ENCODE measurements at regions not wholly inside any gene's neighbourhood (a gene's known extent, or its start where the extent isn't known, plus 50 kb on each side); places are given as distances from the start of the nearest gene placed in this dataset.

- no peak for DNase-seq
These were observed 174.8 kb upstream of the PRPS1L1 start for GRCh38 chr7:18202315-18203045.

GRCh38 chr7:18206331-18206730 is 178.7 kb upstream of the PRPS1L1 start:
- peak; percentile 4 for DNase-seq

GRCh38 chr7:18208921-18209320 is 181.3 kb upstream of the PRPS1L1 start:
- no peak for DNase-seq

GRCh38 chr7:18210377-18210776 is 182.7 kb upstream of the PRPS1L1 start:
- DNase-seq = no peak

GRCh38 chr7:18210788-18211187 is 183.1 kb upstream of the PRPS1L1 start:
- no peak for DNase-seq

GRCh38 chr7:18212308-18212707 is 184.7 kb upstream of the PRPS1L1 start:
- DNase-seq = no peak

GRCh38 chr7:18212758-18213157 is 185.1 kb upstream of the PRPS1L1 start:
- no peak for DNase-seq

GRCh38 chr7:18213652-18214051 is 186.0 kb upstream of the PRPS1L1 start:
- DNase-seq = no peak

GRCh38 chr7:18216270-18216669 is 188.6 kb upstream of the PRPS1L1 start:
- no peak for DNase-seq

- no peak for DNase-seq
These were observed 194.0 kb upstream of the PRPS1L1 start for GRCh38 chr7:18221377-18222293.

- DNase-seq = no peak
These were observed 195.0 kb upstream of the PRPS1L1 start for GRCh38 chr7:18222636-18223035.

- DNase-seq = no peak
These were observed 196.5 kb upstream of the PRPS1L1 start for GRCh38 chr7:18224138-18224537.

- no peak for DNase-seq
These were observed 197.4 kb upstream of the PRPS1L1 start for GRCh38 chr7:18225067-18225466.

- DNase-seq = no peak
These were observed 199.0 kb upstream of the PRPS1L1 start for GRCh38 chr7:18226598-18226997.

- no peak for DNase-seq
These were observed 201.0 kb upstream of the PRPS1L1 start for GRCh38 chr7:18228686-18229085.

- no peak for DNase-seq
These were observed 202.6 kb upstream of the PRPS1L1 start for GRCh38 chr7:18230271-18230670.

- no peak for DNase-seq
These were observed 204.2 kb upstream of the PRPS1L1 start for GRCh38 chr7:18231854-18232253.

- no peak for DNase-seq
These were observed 206.9 kb upstream of the PRPS1L1 start for GRCh38 chr7:18234519-18234918.

- DNase-seq = no peak
These were observed 208.2 kb upstream of the PRPS1L1 start for GRCh38 chr7:18235819-18236218.

GRCh38 chr7:18239212-18239611 is 211.6 kb upstream of the PRPS1L1 start:
- no peak for DNase-seq

GRCh38 chr7:18241543-18242231 is 214.0 kb upstream of the PRPS1L1 start:
- DNase-seq = no peak

GRCh38 chr7:18243731-18244130 is 216.1 kb upstream of the PRPS1L1 start:
- no peak for DNase-seq

- no peak for DNase-seq
These were observed 222.5 kb upstream of the PRPS1L1 start for GRCh38 chr7:18250133-18250532.

- no peak for DNase-seq
These were observed 230.1 kb upstream of the PRPS1L1 start for GRCh38 chr7:18257711-18258110.
